SU-DHL-6 (cell line): ENCODE measurements at regions not wholly inside any gene's neighbourhood (a gene's known extent, or its start where the extent isn't known, plus 50 kb on each side); places are given as distances from the start of the nearest gene placed in this dataset.

Experiments
- H2AFZ ChIP-seq: fragments of 200-600 bp; sonication (generic); 2 replicates; pipeline ENCODE4 v1.6.1; 2014; ENCODE audit warnings: low read depth, mild to moderate bottlenecking, moderate library complexity, mixed read lengths, antibody characterized with exemption, low read length; ENCODE audit not compliant: severe bottlenecking
- H3F3A ChIP-seq: fragments of 200-600 bp; shearing (Covaris generic); 2 replicates; pipeline ENCODE4 v1.6.0; 2016; ENCODE audit warnings: antibody characterized with exemption, mild to moderate bottlenecking; ENCODE audit not compliant: insufficient read depth
- H3K27ac ChIP-seq: fragments of 200-600 bp; sonication (generic); 2 replicates; pipeline ENCODE4 v1.5.1; 2016; ENCODE audit warnings: low read depth, mild to moderate bottlenecking, low read length, moderate library complexity, mixed read lengths
- H3K27me3 ChIP-seq: fragments of 200-600 bp; sonication (generic), shearing (Covaris generic); 2 replicates; pipeline ENCODE4 v1.6.0; 2014; ENCODE audit warnings: mild to moderate bottlenecking, low read length
- H3K36me3 ChIP-seq: fragments of 200-600 bp; sonication (generic); 2 replicates; pipeline ENCODE4 v1.6.1; 2014; ENCODE audit warnings: mild to moderate bottlenecking, low read length, mixed read lengths
- H3K4me2 ChIP-seq: fragments of 300-600, 200-600 bp; shearing (Covaris generic), sonication (generic); 2 replicates; pipeline ENCODE4 v1.6.0; 2014; ENCODE audit warnings: low read length, low read depth, mild to moderate bottlenecking; ENCODE audit not compliant: poor library complexity, severe bottlenecking
- H3K4me3 ChIP-seq: fragments of 200-600 bp; sonication (generic); 2 replicates; pipeline ENCODE4 v1.5.1; 2014; ENCODE audit warnings: antibody characterized with exemption, low read length, mild to moderate bottlenecking, mixed read lengths; ENCODE audit not compliant: insufficient read depth, poor library complexity, severe bottlenecking
- H3K79me2 ChIP-seq: fragments of 200-600 bp; sonication (generic); 2 replicates; pipeline ENCODE4 v1.6.1; 2014; ENCODE audit warnings: mild to moderate bottlenecking, low read length, moderate library complexity; ENCODE audit not compliant: insufficient read depth
- H3K9ac ChIP-seq: fragments of 200-600 bp; sonication (generic); 2 replicates; pipeline ENCODE4 v1.7.0; 2014; ENCODE audit warnings: mild to moderate bottlenecking, low read length
- H3K9me2 ChIP-seq: fragments of 200-600 bp; sonication (generic); replicated peaks from 2 replicates; pipeline ENCODE4 v1.6.1; 2014; ENCODE audit warnings: low read length; ENCODE audit not compliant: insufficient read depth
- H3K9me3 ChIP-seq: fragments of 200-600 bp; sonication (generic); 2 replicates; pipeline ENCODE4 v1.6.1; 2014; ENCODE audit warnings: low read length, mixed read lengths; ENCODE audit not compliant: insufficient read depth
- H4K20me1 ChIP-seq: fragments of 200-600 bp; sonication (generic); 2 replicates; pipeline ENCODE4 v1.6.1; 2014; ENCODE audit warnings: low read depth, mild to moderate bottlenecking, antibody characterized with exemption, low read length, moderate library complexity, mixed read lengths
- CTCF ChIP-seq: fragments of 200-600 bp; sonication (generic); IDR thresholded peaks from one replicate; pipeline ENCODE4 v1.5.1; 2017; ENCODE audit warnings: antibody characterized with exemption, mild to moderate bottlenecking, low read length, moderate library complexity; ENCODE audit not compliant: insufficient read depth, poor library complexity, severe bottlenecking
- EZH2phosphoT487 ChIP-seq: fragments of 200-600 bp; sonication (generic), shearing (Covaris generic); conservative IDR thresholded peaks from 2 replicates; pipeline ENCODE4 v1.6.1; 2018; ENCODE audit warnings: mild to moderate bottlenecking, antibody characterized with exemption, low read length, moderate library complexity, mixed read lengths

- no peaks in the 10 kb centered on the region for H4K20me1 ChIP-seq
- H3K36me3 ChIP-seq: no peaks in the 10 kb centered on the region; the same call in 1 of the 2 replicates
- H3K9ac ChIP-seq: no peak overlapping the region
- no peak overlapping the region for H2AFZ ChIP-seq
- H3K27me3 ChIP-seq: no peaks in the 10 kb centered on the region
- H3K27ac ChIP-seq: no peak overlapping the region
- no peaks in the 10 kb centered on the region for H3K9me2 ChIP-seq
- H3K4me3 ChIP-seq: no peak overlapping the region
- H3K9me3 ChIP-seq: no peaks in the 10 kb centered on the region
- H3K4me2 ChIP-seq: no peak overlapping the region
- H3F3A ChIP-seq: no peaks in the 10 kb centered on the region
- no peaks in the 10 kb centered on the region for H3K79me2 ChIP-seq
- TF ChIP-seq EZH2phosphoT487 (no peak), CTCF (no peak)
Observed at GRCh38 chr5:104821606-104822005, 1259.0 kb upstream of the NUDT12 start.

- Histone ChIP-seq H3K9me3 (no peaks in the 10 kb centered on the region), H2AFZ (no peak overlapping the region), H3K27ac (no peak overlapping the region), H4K20me1 (no peaks in the 10 kb centered on the region), H3K9me2 (no peaks in the 10 kb centered on the region), H3K27me3 (no peaks in the 10 kb centered on the region), H3K9ac (no peak overlapping the region), H3K79me2 (no peaks in the 10 kb centered on the region), H3F3A (no peaks in the 10 kb centered on the region), H3K4me2 (no peak overlapping the region), H3K4me3 (no peak overlapping the region), H3K36me3 (no peaks in the 10 kb centered on the region; the same call in 1 of the 2 replicates)
- TF ChIP-seq CTCF: no peak
- no peak for TF ChIP-seq EZH2phosphoT487
Observed at GRCh38 chr5:104817127-104817526, 1254.5 kb upstream of the NUDT12 start.

GRCh38 chr5:104815212-104815611 lies 1252.6 kb upstream of the NUDT12 start:
- Histone ChIP-seq H3K9me2 (no peaks in the 10 kb centered on the region), H3K36me3 (no peaks in the 10 kb centered on the region; the same call in 1 of the 2 replicates), H3K4me3 (no peak overlapping the region), H4K20me1 (no peaks in the 10 kb centered on the region), H2AFZ (no peak overlapping the region), H3K4me2 (no peak overlapping the region), H3K27me3 (no peaks in the 10 kb centered on the region), H3F3A (no peaks in the 10 kb centered on the region), H3K27ac (no peak overlapping the region), H3K9me3 (no peaks in the 10 kb centered on the region), H3K79me2 (no peaks in the 10 kb centered on the region), H3K9ac (no peak overlapping the region)
- TF ChIP-seq EZH2phosphoT487 (no peak), CTCF (no peak)
